ENCODE measurements at regions not wholly inside any gene's neighbourhood (a gene's known extent, or its start where the extent isn't known, plus 50 kb on each side); places are given as distances from the start of the nearest gene placed in this dataset.
"Not testable (repeated sequence)": the region's sequence is repeated elsewhere in the genome, so short reads cannot be mapped to it uniquely, and the experiment has no call there.

- POLR2A ChIA-PET, result no interaction called here
Measured at GRCh38 chr4:14348506-14348905, 653.8 kb upstream of the CPEB2 start.

GRCh38 chr4:14358544-14359160, 643.6 kb upstream of the CPEB2 start:
- DNase-seq; CTCF ChIA-PET; H3K27me3 Mint-ChIP-seq; POLR2A ChIA-PET; H3K4me3 Mint-ChIP-seq; ATAC-seq (ENCODE audit: low read depth); H3K36me3 Mint-ChIP-seq (ENCODE audit: low read depth); intact Hi-C loops (cut with micrococcal nuclease); H3K9me3 Mint-ChIP-seq; H3K4me1 Mint-ChIP-seq; H3K27ac Mint-ChIP-seq: not testable (repeated sequence)

More at GRCh38 chr4:14348506-14348905, 653.8 kb upstream of the CPEB2 start:
- Mint-ChIP-seq H3K27me3 (no peaks in the 10 kb centered on the region), H3K9me3 (no peaks in the 10 kb centered on the region), H3K4me1 (peaks cover 12% of the 10 kb centered on the region), H3K4me3 (no peak overlapping the region), H3K36me3 (ENCODE audit: low read depth) (no peaks in the 10 kb centered on the region), H3K27ac (no peak overlapping the region)
- no peak for TF ChIP-seq CTCF (IDR thresholded peaks at IDR 0.05)
- intact Hi-C loops (cut with micrococcal nuclease), result no loop called here
- ATAC-seq (ENCODE audit: low read depth) (no peak), DNase-seq (no peak)
- CTCF ChIA-PET, result no interaction called here

GRCh38 chr4:14359991-14360390, 642.3 kb upstream of the CPEB2 start:
- no peak for DNase-seq
- no peaks in the 10 kb centered on the region for H3K36me3 Mint-ChIP-seq (ENCODE audit: low read depth)
- no peaks in the 10 kb centered on the region for H3K27me3 Mint-ChIP-seq
- CTCF ChIA-PET, result no interaction called here
- H3K9me3 Mint-ChIP-seq, result no peaks in the 10 kb centered on the region
- no peak for ATAC-seq (ENCODE audit: low read depth)
- no peak for TF ChIP-seq CTCF (IDR thresholded peaks at IDR 0.05)
- intact Hi-C loops (cut with micrococcal nuclease), result no loop called here
- no peak overlapping the region for H3K27ac Mint-ChIP-seq
- POLR2A ChIA-PET, result no interaction called here
- no peaks in the 10 kb centered on the region for H3K4me1 Mint-ChIP-seq
- no peak overlapping the region for H3K4me3 Mint-ChIP-seq

GRCh38 chr4:14361084-14361483, 641.2 kb upstream of the CPEB2 start:
- H3K36me3 Mint-ChIP-seq (ENCODE audit: low read depth), result no peaks in the 10 kb centered on the region
- no peak overlapping the region for H3K4me3 Mint-ChIP-seq
- H3K4me1 Mint-ChIP-seq, result no peaks in the 10 kb centered on the region
- POLR2A ChIA-PET, result no interaction called here
- H3K9me3 Mint-ChIP-seq, result no peaks in the 10 kb centered on the region
- no peak for TF ChIP-seq CTCF (IDR thresholded peaks at IDR 0.05)
- no peak overlapping the region for H3K27ac Mint-ChIP-seq
- DNase-seq (no peak), ATAC-seq (ENCODE audit: low read depth) (no peak)
- CTCF ChIA-PET, result interaction anchor here (0.7 kb wide), 1 partner anchor 158 kb away, joined by 3 read pairs; no protein-coding TSS in a partner anchor
- intact Hi-C loops (cut with micrococcal nuclease), result no loop called here
- no peaks in the 10 kb centered on the region for H3K27me3 Mint-ChIP-seq

- TF ChIP-seq CTCF (IDR thresholded peaks at IDR 0.05), result no peak
- intact Hi-C loops (cut with micrococcal nuclease), result no loop called here
- ChIA-PET POLR2A (no interaction called here), CTCF (no interaction called here)
- DNase-seq (no peak), ATAC-seq (ENCODE audit: low read depth) (no peak)
- no peaks in the 10 kb centered on the region for H3K36me3 Mint-ChIP-seq (ENCODE audit: low read depth)
- H3K4me1 Mint-ChIP-seq, result no peaks in the 10 kb centered on the region
- H3K4me3 Mint-ChIP-seq, result no peak overlapping the region
- H3K27me3 Mint-ChIP-seq, result no peaks in the 10 kb centered on the region
- H3K9me3 Mint-ChIP-seq, result no peaks in the 10 kb centered on the region
- no peak overlapping the region for H3K27ac Mint-ChIP-seq
Measured at GRCh38 chr4:14362385-14362784, 639.9 kb upstream of the CPEB2 start.

GRCh38 chr4:14364953-14365536, 637.2 kb upstream of the CPEB2 start:
- no peak overlapping the region for H3K27ac Mint-ChIP-seq
- no peak for TF ChIP-seq CTCF (IDR thresholded peaks at IDR 0.05)
- H3K4me1 Mint-ChIP-seq, result no peaks in the 10 kb centered on the region
- H3K4me3 Mint-ChIP-seq, result no peak overlapping the region
- ChIA-PET POLR2A (no interaction called here), CTCF (no interaction called here)
- intact Hi-C loops (cut with micrococcal nuclease), result no loop called here
- no peaks in the 10 kb centered on the region for H3K9me3 Mint-ChIP-seq
- DNase-seq (no peak), ATAC-seq (ENCODE audit: low read depth) (no peak)
- no peaks in the 10 kb centered on the region for H3K27me3 Mint-ChIP-seq
- H3K36me3 Mint-ChIP-seq (ENCODE audit: low read depth), result no peaks in the 10 kb centered on the region

All from activated B cell treated with CpG ODN at 0.5 μM for 24 hours (primary cell).